PFSK-1 (cell line): ENCODE measurements at regions not wholly inside any gene's neighbourhood (a gene's known extent, or its start where the extent isn't known, plus 50 kb on each side); places are given as distances from the start of the nearest gene placed in this dataset.

Experiments
- POLR2AphosphoS5 ChIP-seq: IDR thresholded peaks from 2 replicates; pipeline ENCODE4 v1.6.1; 2012; ENCODE audit warnings: low read depth, mild to moderate bottlenecking, control low read depth, low read length, moderate library complexity
- REST ChIP-seq, 2 experiments: IDR thresholded peaks; 2 replicates each; pipeline versions ENCODE4 v1.6.1 to v1.8.0; 2011 to 2012; ENCODE audit warnings: low read depth in 2 of 2, low read length in 2 of 2, control low read depth in 1 of 2, inconsistent platforms in 1 of 2, mild to moderate bottlenecking in 1 of 2, moderate library complexity in 1 of 2; ENCODE audit not compliant: insufficient read depth in 1 of 2
- SIN3A ChIP-seq: IDR thresholded peaks from 2 replicates; pipeline ENCODE4 v1.6.1; 2012; ENCODE audit warnings: mild to moderate bottlenecking, low read length, moderate library complexity, borderline replicate concordance; ENCODE audit not compliant: insufficient read depth
- TAF1 ChIP-seq: IDR thresholded peaks from 2 replicates; pipeline ENCODE4 v1.6.1; 2012; ENCODE audit warnings: low read length, control low read depth, borderline replicate concordance; ENCODE audit not compliant: insufficient read depth

DNA sequence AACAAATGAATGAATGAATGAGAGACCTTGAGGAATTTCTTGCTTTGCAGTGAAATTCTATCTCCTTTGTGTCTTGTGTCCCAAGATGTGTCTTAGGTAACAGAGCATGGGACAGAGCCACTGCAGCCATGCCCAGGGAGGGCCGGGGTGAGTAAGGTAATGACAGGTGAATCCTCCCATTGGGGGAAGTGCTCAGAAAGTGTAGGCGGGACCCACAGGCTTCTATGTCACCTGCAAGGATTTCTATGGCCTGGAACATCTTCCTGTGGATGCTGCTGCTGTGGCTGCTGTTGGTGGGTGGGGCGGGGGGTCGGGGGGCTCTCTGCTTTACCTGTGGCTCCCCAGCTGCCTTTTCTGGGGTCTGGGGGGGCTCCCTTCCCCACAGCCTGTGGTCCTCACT, 133.6 kb upstream of the IER5L start:
- TF ChIP-seq POLR2AphosphoS5 (no peak), REST (IDR thresholded peaks at IDR 0.05; ENCODE audit: insufficient read depth in 1 of 2, low read depth in 2 of 2, low read length in 2 of 2) (no peak), SIN3A (no peak), TAF1 (no peak)
